HG03135 (cell line): ENCODE measurements at regions not wholly inside any gene's neighbourhood (a gene's known extent, or its start where the extent isn't known, plus 50 kb on each side); places are given as distances from the start of the nearest gene placed in this dataset.

Experiments used
- ATAC-seq: cut with Tn5 transposase; IDR thresholded peaks from one replicate; pipeline ENCODE4 v1.9.1; 2021; ENCODE audit warnings: mild to moderate bottlenecking, moderate library complexity; ENCODE audit not compliant: unreplicated experiment

DNA sequence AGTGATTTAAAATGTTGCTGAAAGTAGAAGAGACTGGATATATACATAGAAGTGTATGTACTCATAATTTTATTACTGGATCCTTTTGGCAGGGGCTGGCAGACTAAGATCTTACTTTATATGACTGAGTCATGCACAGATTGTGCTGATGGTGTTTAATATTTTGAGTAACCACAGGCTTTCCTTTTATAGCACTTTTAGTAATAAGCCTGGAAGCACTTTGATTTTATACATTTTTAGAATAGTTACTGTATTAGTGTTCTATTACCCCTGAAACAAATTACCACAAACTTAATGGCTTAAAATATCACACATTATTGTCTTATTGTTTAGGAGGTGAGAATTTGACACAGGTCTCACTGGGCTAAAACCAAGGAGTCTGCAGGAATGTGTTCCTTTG lies 113.4 kb upstream of the CDH8 start:
- ATAC-seq, result no peak

DNA sequence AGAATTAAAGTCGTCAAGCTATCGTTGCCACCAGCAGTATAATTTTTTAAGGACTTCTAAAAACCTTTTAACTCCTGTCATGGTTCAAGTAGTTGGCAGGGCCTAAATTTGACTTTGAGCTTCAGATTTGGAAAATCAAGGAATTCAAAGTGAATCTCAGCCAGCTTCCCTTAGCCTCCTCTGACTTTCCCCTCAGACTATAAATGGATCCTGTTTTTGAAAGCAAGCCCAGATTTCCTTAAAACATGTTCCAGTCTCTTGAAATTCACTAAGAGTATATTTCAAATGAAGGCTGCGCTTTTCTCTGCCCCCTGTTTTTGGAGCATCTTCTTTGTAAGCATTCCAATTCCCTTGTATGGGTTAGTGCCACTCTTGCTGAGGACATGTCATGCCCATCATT lies 101.8 kb upstream of the CDH8 start:
- ATAC-seq, result no peak

DNA sequence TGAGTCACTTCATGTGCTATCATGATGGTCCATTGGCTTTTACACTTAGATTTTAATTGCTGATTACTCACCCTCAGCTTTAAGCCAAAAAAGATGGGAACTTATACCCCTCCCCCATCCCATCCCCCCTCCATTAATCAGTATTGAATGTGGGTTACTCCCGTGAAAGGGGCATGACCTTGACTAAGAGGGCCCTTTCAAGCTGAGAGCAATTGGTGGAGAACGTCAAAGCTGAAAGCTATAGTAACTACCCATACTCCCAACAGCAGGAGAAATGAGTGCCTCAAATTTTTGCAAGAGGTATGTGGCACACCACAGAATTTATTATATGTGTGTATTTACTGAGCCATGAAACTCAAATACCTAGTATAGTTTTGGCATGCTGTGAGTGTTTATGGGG lies 99.7 kb upstream of the CDH8 start:
- ATAC-seq, result no peak

DNA sequence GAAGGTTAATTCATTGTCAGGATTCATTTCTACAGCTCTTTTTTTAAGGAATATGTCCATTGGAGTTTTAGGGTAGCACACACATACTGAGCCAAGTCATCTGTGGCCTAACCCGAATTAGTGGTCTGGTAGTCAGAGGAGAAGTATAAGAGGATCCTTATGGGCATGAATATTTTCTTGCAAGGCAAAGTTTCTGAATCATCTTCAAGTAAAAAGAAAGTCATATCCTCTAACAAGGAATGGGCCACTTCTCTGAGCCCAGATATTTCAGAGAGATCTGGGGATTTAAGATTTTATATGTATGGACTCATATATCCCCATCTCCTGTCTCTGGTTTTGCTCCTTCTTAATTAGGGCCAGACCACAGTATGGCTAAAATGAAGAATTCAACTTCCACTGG lies 99.2 kb upstream of the CDH8 start:
- no peak for ATAC-seq

DNA sequence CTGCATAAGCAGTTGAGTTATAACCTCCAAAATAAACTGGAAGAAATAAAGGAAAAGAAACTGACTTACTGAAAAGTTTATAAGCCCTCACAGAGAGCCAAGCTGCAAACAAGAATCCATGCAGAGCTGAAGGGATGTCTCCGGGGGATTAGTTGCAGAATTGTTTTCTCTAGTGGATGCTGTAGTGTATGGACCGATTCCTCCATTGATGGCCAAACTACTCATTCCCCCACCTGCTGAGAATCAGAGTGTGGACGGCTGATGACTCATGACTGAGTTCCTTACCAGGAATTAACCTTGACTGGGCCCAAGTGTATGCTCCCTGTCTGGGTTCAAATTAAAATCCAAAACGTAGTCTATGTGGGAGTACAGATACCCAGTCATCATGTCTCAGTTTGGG lies 93.9 kb upstream of the CDH8 start:
- no peak for ATAC-seq

DNA sequence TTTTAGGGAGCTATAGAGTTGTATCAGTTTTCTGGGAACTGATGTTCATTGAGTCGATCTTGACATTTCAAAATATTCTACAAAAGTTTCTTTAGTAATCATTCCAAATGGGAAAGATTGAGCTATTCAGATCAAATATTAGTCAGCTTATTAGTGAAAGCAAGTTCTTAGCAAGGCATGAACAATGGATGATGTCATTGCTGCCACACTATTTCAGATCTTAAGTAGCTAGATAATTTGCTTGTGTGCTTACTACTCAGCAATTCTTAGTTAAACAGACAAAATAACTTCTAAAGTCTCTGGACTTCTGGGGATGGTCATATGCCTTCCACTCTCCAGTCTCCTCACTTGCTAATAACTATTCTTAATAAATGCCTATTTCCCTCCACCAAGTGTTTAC lies 69.0 kb upstream of the CDH8 start:
- ATAC-seq, result no peak

DNA sequence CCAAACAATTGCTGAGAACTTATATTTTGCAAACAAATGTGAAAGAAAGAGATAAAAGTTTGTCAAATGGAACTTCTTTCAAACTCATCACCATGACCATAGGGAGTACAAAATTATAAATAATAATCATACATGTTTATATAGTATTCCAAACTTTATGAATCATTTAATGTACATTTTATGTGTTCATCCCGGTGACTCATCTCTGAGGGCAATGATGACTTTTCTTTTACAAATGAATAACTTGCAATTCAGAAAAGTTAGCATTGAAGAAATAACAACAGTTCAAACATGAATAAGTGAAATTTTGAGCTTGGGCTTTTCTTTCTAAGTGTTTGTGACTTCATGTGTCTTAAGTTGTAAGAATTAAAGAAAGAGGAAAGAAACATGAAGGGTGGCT lies 66.3 kb upstream of the CDH8 start:
- no peak for ATAC-seq

DNA sequence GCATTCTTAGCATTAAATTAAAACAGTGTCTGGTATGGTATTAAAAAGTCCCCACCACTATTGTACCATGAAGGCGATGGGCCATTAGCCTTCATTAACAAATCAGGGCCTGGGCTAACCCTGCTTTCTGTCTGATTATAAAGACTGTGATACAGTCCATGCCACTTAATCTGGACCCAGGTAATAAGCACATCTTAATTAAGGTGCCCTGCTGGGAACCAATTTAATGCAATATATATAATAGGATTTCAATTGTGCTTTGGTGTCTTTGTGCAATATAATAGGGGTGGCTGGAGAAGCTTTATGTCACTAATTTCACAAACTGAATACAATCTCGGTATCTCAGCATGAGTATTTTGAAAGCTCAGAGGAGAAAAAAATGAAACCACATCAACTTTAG lies 64.4 kb upstream of the CDH8 start:
- no peak for ATAC-seq

DNA sequence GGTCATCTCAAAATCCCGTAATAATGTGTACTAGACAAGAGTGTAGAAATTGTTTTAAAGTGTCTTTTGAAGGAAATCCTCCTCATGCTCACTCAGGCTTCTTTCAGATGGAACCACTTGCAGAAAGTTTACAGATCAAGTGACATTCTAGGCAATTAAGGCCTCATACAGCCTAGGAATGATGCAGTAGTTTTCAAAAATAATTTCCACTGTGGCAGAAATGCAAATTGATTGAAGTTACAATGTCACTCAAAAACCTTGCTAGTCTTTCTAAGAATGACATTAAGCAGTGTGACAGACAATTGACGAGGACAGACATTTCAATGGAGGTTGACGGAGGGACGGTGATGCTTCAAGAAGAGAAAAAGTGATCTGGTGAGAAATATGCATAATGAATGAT lies 53.5 kb upstream of the CDH8 start:
- ATAC-seq, result no peak

DNA sequence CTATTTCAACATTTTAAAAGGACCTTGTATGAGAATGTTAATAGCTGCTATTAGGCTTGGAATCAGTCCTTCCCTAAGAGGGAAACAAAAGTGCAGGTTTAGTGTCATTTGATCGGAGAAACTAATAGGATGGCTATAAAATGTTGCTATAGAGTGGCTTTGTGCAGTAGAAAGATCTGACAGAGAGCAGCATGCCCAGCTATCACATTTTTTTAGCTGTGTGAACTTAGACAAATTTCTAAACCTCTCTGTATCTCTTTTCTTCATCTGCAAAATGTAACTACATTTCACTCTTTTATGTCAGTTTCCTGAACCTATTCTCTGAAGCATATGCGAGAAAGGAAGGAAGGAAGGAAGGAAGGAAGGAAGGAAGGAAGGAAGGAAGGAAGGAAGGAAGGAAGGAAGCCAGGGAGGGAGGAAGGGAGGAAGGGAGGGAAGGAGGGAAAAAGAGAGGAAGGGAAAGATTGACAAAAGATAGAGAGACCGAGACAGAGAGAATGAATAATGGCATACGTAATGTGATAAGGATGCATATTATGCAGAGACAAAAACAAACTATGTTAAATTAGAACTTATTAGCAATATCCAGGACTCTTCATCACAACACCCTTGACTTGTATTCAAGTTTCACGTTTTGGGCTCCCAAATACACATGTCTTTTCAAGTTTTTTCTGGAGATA lies 52.6 kb upstream of the CDH8 start:
- no peak for ATAC-seq
